ENCODE measurements at regions not wholly inside any gene's neighbourhood (a gene's known extent, or its start where the extent isn't known, plus 50 kb on each side); places are given as distances from the start of the nearest gene placed in this dataset.
A peak's percentile ranks its signal among the peaks of the same experiment; 100 is the strongest.

- no peak for DNase-seq
Observed at GRCh38 chr13:34256236-34256635, 438.3 kb downstream of the RFC3 start.

GRCh38 chr13:34257966-34258365 is 440.0 kb downstream of the RFC3 start:
- no peak for DNase-seq

- no peak for DNase-seq
Observed at GRCh38 chr13:34258646-34259386, 440.9 kb downstream of the RFC3 start.

- DNase-seq = no peak
Observed at GRCh38 chr13:34263681-34264080, 445.7 kb downstream of the RFC3 start.

- DNase-seq = no peak
Observed at GRCh38 chr13:34265046-34265679, 447.2 kb downstream of the RFC3 start.

- no peak for DNase-seq
Observed at GRCh38 chr13:34276764-34277163, 458.8 kb downstream of the RFC3 start.

- DNase-seq = no peak
Observed at GRCh38 chr13:34277936-34278335, 460.0 kb downstream of the RFC3 start.

GRCh38 chr13:34278780-34279179 is 460.8 kb downstream of the RFC3 start:
- no peak for DNase-seq

- DNase-seq = no peak
Observed at GRCh38 chr13:34290661-34291060, 472.7 kb downstream of the RFC3 start.

- DNase-seq = peak in 1 of 2 experiments; percentile 11
Observed at GRCh38 chr13:34294483-34295129, 476.7 kb downstream of the RFC3 start.

- DNase-seq = no peak
Observed at GRCh38 chr13:34300559-34300958, 482.6 kb downstream of the RFC3 start.

- no peak for DNase-seq
Observed at GRCh38 chr13:34302596-34302995, 484.6 kb downstream of the RFC3 start.

- no peak for DNase-seq
Observed at GRCh38 chr13:34303346-34303745, 485.4 kb downstream of the RFC3 start.

- peak in 1 of 2 experiments; percentile 43 for DNase-seq
Observed at GRCh38 chr13:34307607-34308006, 489.7 kb downstream of the RFC3 start.

GRCh38 chr13:34308725-34309124 is 490.8 kb downstream of the RFC3 start:
- no peak for DNase-seq

GRCh38 chr13:34310539-34310938 is 492.6 kb downstream of the RFC3 start:
- DNase-seq = no peak

GRCh38 chr13:34311251-34311650 is 493.3 kb downstream of the RFC3 start:
- DNase-seq = no peak

GRCh38 chr13:34312578-34312977 is 494.6 kb downstream of the RFC3 start:
- DNase-seq = no peak

- DNase-seq = no peak
Observed at GRCh38 chr13:34320084-34320483, 502.1 kb downstream of the RFC3 start.

- DNase-seq = no peak
Observed at GRCh38 chr13:34322014-34322742, 504.2 kb downstream of the RFC3 start.

GRCh38 chr13:34322743-34323074 is 504.8 kb downstream of the RFC3 start:
- DNase-seq = no peak

GRCh38 chr13:34335014-34336007 is 517.4 kb downstream of the RFC3 start:
- DNase-seq = no peak
